ENCODE measurements at regions not wholly inside any gene's neighbourhood (a gene's known extent, or its start where the extent isn't known, plus 50 kb on each side); places are given as distances from the start of the nearest gene placed in this dataset.

DNA sequence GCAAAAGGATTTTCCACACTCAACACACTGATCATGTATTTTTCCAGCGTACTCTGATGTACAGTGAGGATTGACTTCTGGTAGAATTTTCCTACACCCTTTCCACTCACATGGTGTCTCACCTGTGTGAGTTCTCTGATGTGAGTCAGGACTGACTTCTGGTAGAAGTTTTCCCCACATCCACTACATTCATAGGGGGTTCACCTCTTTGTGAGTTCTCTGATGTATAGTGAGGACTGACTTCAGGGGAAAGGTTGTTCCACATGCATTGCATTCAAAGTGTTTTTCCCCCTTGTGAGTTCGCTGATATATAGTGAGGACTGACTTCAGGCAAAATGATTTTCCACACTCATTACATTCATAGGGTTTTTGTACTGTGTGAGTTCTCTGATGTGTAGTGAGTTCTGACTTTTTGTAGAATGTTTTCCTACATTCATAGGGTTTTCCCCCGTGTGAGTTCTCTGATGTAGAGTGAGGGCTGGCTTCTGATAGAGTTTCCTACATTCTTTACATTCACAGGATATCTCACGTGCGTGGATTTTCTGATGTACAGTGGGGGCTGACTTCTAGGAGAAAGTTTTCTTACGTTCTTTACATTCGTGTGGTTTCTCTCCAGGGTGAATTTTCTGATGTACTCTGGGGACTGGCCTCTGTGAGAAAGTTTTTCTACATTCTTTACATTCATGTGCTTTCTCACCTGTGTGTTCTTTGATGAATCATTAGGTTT is 146.5 kb downstream of the GLRX3 start:
- no peak for TF ChIP-seq EZH2phosphoT487 (IDR thresholded peaks at IDR 0.05; ENCODE audit: borderline replicate concordance, low read depth, low read length)
- no peak for TF ChIP-seq CTCF (conservative IDR thresholded peaks at IDR 0.05; ENCODE audit: low read length)
